GM19455 (cell line): ENCODE measurements at regions not wholly inside any gene's neighbourhood (a gene's known extent, or its start where the extent isn't known, plus 50 kb on each side); places are given as distances from the start of the nearest gene placed in this dataset.
A peak's percentile ranks its signal among the peaks of the same experiment; 100 is the strongest.
"Not testable (repeated sequence)": the region's sequence is repeated elsewhere in the genome, so short reads cannot be mapped to it uniquely, and the experiment has no call there.

ENCODE experiments used
- ATAC-seq: cut with Tn5 transposase; IDR thresholded peaks from one replicate; pipeline ENCODE4 v1.9.1; 2021; ENCODE audit not compliant: unreplicated experiment

DNA sequence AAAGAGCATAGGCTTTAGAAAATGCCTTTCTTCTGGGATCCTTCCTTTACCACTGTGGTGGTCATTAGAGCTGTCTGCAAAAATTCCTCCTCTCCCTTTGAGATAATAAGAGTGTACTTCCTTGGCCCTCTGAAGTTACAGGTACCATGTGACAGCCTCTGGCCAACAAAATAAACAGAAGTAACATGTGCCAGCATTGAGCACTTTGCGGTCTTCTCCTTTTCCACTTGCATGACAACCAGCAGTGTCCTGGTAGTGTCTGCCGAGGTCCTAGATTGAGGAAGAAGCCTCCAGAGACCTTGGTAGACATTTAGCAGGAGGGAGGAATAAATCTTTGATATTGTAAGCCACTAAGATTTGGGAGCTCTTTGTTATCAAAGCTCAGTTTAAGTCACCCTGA is 87.5 kb upstream of the ARID1B start:
- no peak for ATAC-seq

DNA sequence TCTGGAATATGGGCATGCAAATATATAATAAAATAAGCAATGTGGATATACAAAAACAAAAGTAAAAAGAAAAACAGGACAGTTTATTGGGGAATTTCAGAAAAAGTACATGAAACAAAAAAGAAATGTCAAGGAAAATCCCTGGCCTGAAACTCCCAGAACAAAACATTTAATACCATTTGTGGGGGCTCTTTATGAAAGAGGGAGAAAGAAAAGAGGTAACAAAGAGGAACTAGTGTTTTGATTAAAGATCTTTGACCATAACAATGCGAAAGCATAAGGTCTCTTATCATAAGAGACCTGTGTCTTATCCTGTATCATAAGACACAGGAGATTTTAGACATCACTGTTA is 88.6 kb upstream of the ARID1B start:
- ATAC-seq = no peak

DNA sequence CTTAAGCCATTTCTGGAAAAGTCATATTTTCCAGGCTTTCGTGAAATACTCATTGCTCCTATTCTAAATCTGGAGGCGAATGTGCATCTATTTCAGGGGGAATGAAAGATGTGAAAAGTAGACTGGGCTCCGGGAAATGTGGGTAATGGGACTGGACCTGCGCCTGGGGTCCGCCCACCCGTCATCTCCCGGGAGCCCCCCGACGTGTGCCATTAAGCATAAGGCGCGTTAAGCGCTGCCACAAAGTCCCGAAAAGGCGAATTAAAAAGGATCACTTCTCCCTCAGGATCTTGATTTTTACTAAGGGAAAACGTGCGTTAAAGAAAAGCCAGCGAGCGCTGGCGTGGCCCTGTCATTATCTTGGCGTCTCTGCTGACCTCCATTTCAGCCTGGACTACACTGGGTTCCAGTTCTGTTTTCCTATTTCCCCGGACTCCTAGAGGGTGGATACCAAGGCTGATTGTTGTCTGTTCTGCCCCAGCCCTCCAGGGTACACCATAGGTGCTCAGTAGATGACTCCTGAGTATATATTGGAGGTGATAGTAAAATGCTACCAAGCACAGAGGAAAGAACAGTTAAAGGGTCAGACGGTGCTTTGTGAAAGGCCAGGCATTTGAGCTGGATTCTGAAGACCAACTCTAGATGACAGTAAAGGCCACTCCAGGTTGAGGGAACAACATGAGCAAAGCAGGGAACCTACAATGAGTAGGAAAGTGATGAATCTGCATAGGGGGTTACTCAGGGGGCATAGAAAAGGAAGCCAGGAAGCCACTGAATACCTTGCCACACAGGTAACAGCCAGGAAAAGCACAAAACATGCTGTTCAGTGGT is 89.2 kb upstream of the ARID1B start:
- ATAC-seq = no peak

DNA sequence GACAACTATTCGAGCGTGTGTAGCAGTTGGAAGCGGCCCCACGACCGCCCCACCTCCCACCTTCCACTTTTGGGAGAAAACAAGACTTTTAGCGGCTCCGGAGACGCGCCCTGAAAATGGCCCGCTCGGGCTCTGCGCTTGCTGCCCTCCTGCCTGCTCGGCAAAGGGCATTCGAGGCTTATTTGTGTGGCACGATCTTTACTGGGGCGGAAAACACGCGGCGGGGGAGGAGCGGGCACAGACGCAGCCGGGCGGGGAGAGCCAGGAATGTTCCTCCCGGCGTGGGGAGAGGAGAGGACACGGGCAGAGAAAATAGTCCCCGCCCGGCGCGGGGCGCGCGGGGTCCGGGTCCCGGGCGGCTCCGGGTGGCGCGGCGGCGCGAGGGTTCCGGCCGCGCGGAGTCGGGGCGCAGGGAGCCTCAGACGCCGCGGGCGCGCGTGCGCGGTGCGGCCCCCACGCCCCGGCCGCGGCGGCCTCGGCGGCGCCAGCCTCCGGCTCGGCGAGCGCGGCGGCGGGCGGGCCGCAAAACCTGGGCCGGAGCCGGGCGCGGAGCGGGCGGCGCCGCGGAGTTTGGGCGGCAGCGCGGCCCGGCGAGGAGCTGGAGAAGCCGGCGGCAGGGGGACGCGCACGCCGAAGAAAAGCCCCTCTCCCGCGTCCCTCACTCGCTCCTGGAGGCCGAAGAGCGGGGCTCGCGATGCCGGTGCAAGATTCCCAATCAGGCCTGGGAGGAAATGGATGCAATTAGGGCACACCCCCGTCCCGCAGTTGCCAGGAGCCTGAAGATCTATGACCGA is 90.0 kb upstream of the ARID1B start:
- ATAC-seq = peak; percentile 68

DNA sequence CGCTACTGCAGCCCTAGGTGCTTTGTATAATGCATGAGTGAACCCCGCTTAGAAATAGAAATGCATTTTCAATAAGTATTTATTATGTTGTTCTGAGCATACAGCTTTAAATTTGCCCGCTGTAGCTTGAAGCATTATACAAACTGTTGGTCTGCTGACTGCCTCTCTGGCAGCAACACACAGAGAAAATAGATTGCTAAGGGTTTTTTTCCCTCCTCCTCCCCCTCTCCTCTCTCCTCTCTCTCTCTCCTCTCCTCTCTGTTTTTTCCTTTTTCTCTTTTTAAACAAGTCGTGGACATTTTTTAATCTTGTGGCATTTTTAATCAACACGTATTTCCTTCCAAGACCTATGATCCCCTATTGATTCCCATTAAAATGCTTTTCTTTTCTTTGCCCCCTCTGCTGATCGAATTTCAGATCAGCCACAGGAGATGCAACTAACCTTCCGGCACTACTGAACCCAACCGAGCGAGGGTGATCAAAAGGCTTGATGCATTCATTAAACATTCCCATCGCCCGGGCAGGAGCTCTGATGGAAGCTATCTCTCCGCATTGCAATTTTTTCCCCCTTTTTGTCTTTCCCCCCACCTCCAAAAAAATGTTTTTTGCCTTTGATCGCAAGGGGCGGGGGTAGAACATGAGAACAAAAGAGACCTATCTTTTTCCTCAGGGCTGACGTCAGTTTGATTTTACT is 90.7 kb upstream of the ARID1B start:
- peak; percentile 17 for ATAC-seq

DNA sequence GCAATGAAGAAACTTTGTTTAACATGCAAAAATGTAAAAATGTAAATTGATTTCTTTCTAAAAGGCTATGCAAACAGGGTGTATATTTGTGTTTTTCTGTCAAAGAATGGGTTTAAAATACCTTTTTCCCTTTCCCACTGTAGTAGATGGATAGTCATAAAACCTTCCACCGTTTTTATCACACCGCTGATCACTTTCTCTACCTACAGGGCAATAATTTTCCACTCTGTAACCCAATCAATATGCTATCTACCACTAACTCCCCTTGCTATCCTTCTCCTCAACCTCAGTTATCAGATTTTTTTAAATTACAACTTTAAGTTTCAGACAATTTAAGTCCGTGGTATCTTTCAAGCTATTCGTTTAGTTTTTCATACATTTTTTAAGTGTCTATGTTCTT is 91.4 kb upstream of the ARID1B start:
- no peak for ATAC-seq

DNA sequence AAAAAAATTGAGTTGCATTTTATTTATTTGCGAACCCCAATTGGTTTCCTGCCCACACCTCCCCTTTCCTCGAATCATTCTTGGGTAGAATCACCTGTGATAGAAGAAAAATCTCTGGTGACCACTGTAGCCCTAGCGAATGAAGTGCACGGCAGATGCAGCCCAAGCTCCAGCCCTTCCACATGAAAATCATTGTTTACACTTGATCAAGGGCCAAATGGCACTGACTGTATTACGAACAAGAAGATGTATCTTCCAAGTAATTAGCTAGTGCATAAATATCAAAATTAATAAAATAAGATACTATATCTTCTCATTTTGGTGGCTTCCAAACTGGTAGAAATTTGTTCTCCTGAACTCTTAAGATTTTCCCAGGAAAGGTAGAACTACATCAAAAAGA is 93.4 kb upstream of the ARID1B start:
- ATAC-seq = no peak

DNA sequence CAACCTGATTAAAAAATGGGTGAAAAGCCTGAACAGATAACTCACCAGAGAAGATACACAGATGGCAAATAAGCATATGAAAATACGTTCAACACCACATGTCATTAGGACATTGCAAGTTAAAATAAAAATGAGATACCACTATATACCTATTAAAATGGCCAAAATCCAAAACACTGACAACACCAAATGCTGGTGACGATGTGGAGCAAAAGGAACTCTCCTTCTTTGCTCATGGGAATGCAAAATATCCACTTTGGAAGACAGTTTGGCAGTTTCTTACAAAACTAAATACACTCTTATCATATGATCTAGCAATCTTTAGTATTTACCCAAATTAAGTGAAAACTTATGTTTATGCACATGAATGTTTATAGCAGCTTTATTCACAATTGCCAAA is 100.5 kb upstream of the ARID1B start:
- no peak for ATAC-seq

DNA sequence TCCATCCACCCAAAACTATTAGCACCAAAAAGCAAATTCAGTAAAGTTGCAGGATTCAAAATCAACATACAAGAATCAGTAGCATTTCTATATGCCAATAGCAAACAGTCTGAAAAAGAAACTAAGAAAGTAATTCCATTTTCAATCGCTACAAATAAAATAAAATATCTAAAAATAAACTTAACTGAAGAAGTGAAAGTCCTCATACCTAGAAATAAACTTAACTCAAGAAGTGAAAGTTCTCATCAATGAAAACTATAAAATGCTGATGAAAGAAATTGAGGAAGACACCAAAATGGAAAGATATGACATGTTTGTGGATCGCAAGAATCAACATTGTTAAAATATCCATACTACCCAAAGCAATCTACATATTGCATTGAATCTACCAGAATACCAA is 103.0 kb upstream of the ARID1B start:
- ATAC-seq = no peak

DNA sequence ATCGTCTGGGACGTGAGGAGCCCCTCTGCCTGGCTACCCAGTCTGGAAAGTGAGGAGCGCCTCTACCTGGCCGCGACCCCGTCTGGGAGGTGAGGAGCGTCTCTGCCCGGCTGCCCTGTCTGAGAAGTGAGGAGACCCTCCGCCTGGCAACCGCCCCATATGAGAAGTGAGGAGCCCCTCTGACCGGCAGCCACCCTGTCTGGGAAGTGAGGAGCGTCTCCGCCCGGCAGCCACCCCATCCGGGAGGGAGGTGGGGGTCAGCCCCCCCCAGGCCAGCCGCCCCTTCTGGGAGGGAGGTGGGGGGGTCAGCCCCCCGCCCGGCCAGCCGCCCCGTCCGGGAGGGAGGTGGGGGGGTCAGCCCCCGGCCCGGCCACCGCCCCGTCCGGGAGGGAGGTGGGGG is 107.1 kb upstream of the ARID1B start:
- ATAC-seq = not testable (repeated sequence)

DNA sequence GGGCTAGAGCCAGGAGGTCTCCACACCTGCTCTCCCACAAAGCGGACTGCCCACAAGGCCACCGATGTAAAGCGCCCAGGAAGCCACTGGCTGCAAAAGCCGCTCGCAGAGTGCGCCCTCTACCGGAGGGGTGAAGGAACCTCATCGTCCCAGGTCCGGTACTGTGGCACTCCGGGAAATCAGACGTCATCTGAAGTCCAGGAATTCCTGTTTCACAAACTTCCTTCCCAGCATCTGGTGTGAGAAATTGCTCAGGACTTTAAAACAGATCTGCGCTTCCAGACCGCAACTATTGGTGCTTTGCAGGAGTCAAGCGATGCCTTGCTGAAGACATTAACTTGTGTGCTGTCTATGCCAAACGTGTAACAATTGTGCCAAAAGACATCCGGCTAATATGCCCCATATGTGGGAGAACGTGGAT is 115.1 kb upstream of the ARID1B start:
- ATAC-seq = no peak

DNA sequence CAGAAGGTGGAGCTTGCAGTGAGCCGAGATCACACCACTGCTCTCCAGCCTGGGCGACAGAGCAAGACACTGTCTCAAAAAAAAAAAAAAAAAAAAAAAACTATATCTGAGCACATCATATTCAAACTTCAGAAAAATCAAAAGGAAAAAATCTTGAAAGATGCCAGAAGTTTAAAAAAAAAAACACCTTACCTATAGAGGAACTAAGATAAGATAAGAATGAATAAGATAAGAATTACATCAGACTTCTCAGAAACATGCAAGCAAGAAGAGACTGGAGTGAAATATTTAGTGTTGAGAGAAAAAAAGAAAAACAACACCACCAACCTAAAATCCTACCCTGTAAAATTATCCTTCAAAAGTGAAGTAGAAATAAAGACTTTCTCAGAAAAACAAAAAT is 116.8 kb upstream of the ARID1B start:
- ATAC-seq = no peak

DNA sequence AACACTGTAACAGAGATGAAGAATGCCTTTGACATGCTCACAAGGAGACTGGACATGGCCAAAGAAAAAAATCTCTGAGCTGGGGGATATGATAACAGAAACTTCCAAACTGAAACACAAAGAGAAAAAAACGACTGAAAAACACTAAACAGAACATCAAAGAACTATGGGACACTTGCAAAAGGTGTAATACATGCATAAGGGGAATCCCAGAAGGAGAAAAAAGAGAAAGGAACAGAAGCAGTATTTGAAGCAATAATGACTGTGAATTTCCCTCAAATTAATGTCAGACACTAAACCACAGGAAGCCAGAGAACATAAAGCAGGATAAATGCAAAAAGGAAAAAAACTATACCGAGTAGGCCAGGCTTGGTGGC is 117.4 kb upstream of the ARID1B start:
- ATAC-seq = no peak

DNA sequence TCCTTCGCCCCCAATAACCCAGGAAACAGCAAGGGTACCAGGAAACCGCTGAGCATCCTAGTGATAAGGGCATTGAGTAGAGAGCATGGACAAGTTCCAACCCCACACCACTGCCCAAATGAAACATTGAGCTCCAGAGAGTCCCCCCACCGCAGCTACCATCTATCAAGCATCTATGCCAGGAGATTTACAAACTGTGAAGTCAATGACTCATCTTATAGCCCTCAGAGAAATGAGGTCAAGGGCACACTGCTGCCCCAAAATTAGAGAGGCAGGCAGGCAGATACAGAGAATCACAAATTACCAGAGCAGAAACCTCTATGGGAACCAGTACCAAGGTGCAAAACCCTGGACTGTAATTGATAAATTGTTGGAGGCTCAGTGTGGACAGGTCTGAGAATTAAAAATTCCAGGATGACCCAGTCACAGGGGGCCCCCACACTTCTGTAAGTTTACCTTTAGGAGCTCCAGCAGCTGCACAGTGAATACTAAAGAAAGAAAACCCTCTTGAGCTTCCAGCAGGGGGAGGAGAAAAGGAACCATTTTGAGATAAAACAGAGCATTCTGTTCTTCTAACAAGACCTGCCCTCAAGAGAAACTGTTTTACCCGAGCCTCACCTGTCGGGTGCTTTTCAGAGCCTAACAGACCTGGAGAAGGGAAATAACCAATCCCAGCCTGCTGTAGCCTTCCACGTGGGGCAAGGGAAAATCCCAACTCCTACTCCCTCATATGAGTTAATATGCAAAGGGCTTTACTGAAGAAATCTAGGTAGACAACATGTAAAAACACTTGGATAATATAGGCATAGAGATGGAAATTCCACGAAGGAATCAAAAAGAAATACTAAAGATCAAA is 118.0 kb upstream of the ARID1B start:
- ATAC-seq = no peak

DNA sequence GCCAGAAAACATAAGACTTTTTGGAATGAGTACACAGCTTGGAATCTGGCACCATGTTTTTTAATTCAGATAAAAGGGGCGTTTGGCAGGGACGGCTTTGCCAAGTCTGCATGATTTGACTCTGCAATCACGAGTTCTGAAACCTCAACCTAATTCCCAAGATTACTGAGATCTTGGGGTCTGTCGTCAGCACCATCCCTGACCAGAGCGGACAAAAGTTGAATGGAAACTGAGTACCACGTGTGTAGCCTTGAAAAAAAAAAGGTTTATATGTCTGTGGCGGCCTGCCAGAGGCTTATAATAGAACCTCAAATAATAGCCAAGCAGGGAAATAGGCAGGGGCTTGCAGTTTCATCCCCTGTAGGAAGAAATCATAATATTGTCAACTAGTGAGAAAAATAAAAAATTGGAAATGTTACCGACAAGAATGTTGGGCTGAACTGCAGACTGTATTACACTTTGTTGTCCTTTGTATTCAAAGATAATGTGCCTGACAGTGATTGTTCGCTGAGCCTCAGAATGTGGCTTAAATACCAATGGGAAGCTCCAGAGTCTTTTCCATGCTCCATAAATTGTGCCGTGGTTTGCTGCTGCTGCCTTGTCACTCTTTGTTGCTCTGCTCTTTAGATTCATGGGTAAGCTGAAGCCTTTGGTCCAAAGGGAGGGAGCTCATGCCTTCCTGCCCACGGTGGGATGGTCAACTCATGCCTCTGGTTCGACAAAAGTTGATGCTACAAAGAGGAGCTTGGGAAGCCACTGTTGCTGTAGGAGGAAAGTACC is 118.8 kb upstream of the ARID1B start:
- no peak for ATAC-seq

DNA sequence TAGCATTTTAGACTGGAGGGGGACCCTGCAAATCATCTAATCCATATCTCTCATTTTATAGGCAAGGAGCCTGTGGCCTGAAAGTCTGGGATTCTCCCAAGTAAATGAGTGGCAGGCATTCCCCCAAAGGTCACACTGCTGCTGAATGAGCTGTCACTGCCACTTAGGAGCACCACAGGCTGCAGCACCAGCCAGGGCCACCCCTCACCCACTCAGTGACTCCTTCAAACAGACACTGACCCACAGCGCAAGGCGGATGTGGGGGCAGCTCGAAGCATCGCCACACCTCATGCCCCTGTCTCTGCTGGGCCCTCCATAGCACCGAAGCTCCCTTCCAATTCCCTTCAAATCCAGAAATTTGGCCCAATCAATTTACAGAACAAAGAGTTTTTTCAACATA is 119.9 kb upstream of the ARID1B start:
- ATAC-seq = no peak

DNA sequence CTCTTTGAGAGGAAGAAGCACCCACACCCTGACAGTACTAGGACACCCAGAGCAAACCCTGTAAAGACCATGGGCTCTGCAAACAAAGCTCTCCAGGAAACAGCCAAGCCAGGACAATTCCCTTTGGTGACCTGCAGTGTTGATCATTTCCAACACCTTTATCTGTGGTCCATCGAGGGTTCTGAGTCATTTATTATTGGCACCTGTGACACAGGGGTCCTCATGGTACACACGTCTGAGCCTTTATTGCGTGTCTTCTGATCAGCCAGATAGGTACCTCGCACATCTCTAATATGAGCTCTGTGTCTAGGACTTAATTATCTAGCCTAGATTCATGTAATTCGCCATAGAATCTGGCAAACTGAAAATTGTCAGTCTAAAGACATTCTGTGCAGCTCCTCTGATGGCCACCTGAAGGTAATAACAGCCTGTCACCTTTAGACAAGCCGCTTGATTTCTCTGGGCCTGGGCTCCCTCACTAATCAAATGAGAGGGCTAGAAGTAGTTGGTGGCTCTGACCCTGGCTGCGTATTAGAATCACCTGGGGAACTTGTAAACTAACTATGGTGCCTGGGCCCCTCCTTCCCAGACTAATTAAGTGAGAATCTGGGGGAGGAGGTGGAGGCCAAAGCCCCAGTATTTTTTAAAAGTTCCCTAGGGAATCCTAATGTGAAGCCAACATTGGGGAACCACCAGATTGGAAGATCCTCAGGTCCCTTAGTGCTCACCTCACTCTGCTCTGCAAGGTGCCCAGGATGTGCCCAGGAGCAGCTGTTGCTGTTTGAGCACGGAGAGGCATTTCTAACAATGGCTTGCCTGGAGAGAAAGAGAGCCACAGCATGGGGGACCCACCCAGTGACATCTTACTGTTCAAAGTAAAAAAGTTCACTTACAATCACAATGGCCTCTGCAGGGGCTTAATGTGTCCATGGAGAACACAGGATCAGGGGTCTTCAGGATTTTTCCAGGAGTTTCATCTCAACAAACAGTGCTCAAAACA is 122.0 kb upstream of the ARID1B start:
- no peak for ATAC-seq

DNA sequence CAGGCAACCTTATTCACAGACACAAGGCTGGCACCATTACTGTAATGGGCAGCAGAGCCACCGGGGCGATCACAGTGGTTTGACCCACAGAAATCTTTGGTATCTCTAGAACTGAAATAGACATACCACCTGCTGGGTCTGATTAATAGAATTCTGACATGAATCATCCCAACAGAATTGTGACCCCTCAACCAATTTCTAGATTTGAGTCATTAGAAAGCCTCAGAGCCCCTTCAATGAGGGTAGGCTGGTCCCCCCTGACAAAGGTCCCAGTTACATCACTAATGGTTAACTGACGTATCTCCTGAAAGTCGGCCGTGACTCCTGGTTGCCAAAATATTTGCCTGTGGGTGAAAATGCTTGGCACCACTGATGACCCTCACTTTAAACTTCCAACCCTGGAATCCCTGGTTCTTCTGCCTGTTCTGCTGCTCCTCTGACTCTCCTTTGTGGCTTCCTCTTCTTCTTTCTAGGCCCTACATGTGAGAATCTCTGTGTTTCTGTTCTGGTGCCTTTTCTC is 124.9 kb upstream of the ARID1B start:
- ATAC-seq = no peak

DNA sequence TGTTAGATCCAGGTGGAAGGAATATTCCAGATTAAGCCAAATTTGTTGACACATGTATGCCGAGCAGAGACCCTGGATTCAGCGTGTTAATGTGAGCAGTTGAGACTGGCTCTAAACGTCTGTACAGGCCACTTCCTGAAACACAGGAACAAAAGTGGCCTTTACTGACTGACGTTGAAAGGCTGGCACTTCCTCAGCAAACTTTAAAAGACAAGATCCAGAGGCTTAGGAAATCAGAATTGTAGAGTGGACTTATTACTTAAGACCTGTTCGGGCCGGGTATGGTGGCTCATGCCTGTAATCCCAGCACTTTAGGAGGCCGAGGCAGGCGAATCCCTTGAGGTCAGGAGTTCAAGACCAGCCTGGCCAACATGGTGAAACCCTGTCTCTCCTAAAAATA is 125.7 kb upstream of the ARID1B start:
- ATAC-seq = no peak
